Mesothelial cell of epicardium (in vitro differentiated cells): ENCODE measurements at regions not wholly inside any gene's neighbourhood (a gene's known extent, or its start where the extent isn't known, plus 50 kb on each side); places are given as distances from the start of the nearest gene placed in this dataset.

ENCODE experiments used
- DNase-seq, 2 experiments: peaks; one replicate each; pipeline ENCODE4 v3.0.0; 2021; ENCODE audit warnings: low spot score in 2 of 2; ENCODE audit not compliant: unreplicated experiment in 2 of 2
- H3K27ac Mint-ChIP-seq: 2 replicates; pipeline ENCODE4 v1.8.0; 2021; ENCODE audit warnings: mixed read lengths
- H3K27me3 Mint-ChIP-seq: 2 replicates; pipeline ENCODE4 v1.8.0; 2021; ENCODE audit warnings: low read depth, mixed read lengths
- H3K36me3 Mint-ChIP-seq: 2 replicates; pipeline ENCODE4 v1.8.0; 2021; ENCODE audit warnings: mixed read lengths
- H3K4me1 Mint-ChIP-seq: 2 replicates; pipeline ENCODE4 v1.8.0; 2021; ENCODE audit warnings: mixed read lengths
- H3K4me3 Mint-ChIP-seq: 2 replicates; pipeline ENCODE4 v1.8.0; 2021; ENCODE audit warnings: mild to moderate bottlenecking, moderate library complexity, mixed read lengths
- H3K9me3 Mint-ChIP-seq: 2 replicates; pipeline ENCODE4 v1.8.0; 2021; ENCODE audit warnings: mixed read lengths
- TF ChIP-seq, protein P1 (sequence below): fragments of 200-600 bp; sonication (generic); IDR thresholded peaks from one replicate; pipeline ENCODE4 v1.5.0; 2021; ENCODE audit warnings: antibody characterized with exemption; ENCODE audit not compliant: unreplicated experiment

GRCh38 chr2:192328297-192328696 lies 133.6 kb upstream of the TMEFF2 start:
- TF ChIP-seq, protein P1, sequence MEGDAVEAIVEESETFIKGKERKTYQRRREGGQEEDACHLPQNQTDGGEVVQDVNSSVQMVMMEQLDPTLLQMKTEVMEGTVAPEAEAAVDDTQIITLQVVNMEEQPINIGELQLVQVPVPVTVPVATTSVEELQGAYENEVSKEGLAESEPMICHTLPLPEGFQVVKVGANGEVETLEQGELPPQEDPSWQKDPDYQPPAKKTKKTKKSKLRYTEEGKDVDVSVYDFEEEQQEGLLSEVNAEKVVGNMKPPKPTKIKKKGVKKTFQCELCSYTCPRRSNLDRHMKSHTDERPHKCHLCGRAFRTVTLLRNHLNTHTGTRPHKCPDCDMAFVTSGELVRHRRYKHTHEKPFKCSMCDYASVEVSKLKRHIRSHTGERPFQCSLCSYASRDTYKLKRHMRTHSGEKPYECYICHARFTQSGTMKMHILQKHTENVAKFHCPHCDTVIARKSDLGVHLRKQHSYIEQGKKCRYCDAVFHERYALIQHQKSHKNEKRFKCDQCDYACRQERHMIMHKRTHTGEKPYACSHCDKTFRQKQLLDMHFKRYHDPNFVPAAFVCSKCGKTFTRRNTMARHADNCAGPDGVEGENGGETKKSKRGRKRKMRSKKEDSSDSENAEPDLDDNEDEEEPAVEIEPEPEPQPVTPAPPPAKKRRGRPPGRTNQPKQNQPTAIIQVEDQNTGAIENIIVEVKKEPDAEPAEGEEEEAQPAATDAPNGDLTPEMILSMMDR = no peak
- H3K4me3 Mint-ChIP-seq = no peak overlapping the region
- no peak overlapping the region for H3K27ac Mint-ChIP-seq
- no peaks in the 10 kb centered on the region for H3K36me3 Mint-ChIP-seq
- H3K9me3 Mint-ChIP-seq = no peaks in the 10 kb centered on the region
- no peaks in the 10 kb centered on the region for H3K4me1 Mint-ChIP-seq
- H3K27me3 Mint-ChIP-seq = peaks cover 20% of the 10 kb centered on the region
- DNase-seq = no peak

DNA sequence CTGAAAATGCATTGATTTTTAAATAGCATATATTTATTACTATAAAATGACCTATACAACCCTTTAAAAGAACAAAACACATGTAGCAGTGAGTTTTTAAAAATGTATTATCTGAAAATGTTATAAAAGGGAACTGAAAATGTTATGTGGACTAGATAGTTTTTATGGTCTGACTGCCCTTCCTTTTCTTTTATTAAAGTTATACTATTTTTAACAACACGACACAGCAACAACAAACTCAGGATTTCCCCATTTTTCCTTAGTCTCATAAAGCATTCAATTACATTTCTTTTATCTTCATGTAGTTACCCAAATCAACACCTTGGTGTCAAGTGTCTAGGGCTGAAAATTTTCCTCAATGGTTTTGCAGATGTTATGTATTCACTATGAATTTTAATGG lies 132.8 kb upstream of the TMEFF2 start:
- H3K4me1 Mint-ChIP-seq = no peaks in the 10 kb centered on the region
- no peak overlapping the region for H3K4me3 Mint-ChIP-seq
- no peak for DNase-seq
- TF ChIP-seq, protein P1 = no peak
- H3K27me3 Mint-ChIP-seq = peaks cover 16% of the 10 kb centered on the region
- no peak overlapping the region for H3K27ac Mint-ChIP-seq
- no peaks in the 10 kb centered on the region for H3K36me3 Mint-ChIP-seq
- H3K9me3 Mint-ChIP-seq = no peaks in the 10 kb centered on the region

DNA sequence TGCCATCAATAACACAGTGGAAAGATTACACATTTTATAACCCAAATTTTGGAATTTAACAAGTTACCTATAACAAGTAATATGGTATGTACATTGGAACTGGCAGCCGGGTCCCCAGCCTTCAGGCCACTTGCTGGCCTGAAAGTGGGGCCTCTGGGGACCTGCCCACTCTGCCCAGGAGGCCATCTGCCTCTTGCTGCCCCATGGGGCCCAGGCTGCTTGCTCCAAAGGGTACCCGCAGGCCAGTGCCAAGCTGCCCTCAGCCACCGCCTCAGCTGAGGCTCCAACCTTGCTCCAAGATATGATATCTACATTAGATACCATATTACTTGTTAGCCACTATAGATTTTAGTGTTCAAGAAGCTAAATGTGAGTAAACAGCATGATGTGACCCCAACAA lies 120.8 kb upstream of the TMEFF2 start:
- peaks cover 6% of the 10 kb centered on the region for H3K9me3 Mint-ChIP-seq
- TF ChIP-seq, protein P1 = no peak
- no peak overlapping the region for H3K4me3 Mint-ChIP-seq
- no peak for DNase-seq
- no peaks in the 10 kb centered on the region for H3K36me3 Mint-ChIP-seq
- H3K4me1 Mint-ChIP-seq = no peaks in the 10 kb centered on the region
- H3K27ac Mint-ChIP-seq = no peak overlapping the region
- no peaks in the 10 kb centered on the region for H3K27me3 Mint-ChIP-seq

DNA sequence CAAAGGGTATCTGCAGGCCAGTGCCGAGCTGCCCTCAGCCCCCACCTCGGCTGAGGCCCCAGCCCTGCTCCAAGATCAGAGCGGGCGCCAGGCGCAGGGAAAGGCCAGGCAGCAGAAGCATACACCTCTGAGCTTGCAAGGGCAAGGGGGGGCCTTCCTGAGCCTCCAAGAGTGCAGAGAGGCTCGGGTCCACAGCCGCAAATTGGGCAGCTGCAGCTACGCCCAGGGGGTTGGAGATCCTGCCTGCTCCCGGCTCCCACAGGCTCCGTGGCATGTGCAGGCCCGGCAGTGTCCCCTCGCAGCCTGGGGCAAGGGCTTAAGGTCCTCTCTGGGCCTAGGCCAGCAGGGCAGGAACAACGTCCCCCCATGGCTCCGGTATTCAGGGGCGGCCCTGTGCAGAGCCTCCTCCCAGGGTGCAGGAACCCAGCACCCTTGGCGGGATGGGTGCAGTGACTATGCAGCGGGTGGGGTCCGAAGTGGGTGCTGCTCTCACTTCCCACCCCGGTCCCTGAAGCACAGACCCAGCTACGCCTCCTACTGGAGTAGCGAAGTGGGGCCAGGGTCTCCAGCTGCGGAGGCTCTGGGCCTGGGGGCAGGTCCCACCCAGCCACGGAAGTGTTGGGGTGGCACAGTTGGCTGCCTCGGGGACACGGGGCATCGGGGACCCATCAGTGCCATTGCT lies 120.2 kb upstream of the TMEFF2 start:
- DNase-seq = no peak
- no peaks in the 10 kb centered on the region for H3K4me1 Mint-ChIP-seq
- H3K36me3 Mint-ChIP-seq = no peaks in the 10 kb centered on the region
- peaks cover 6% of the 10 kb centered on the region for H3K9me3 Mint-ChIP-seq
- no peaks in the 10 kb centered on the region for H3K27me3 Mint-ChIP-seq
- H3K27ac Mint-ChIP-seq = no peak overlapping the region
- no peak overlapping the region for H3K4me3 Mint-ChIP-seq
- TF ChIP-seq, protein P1 = no peak

GRCh38 chr2:192313773-192314172 lies 119.0 kb upstream of the TMEFF2 start:
- TF ChIP-seq, protein P1 = no peak
- H3K4me1 Mint-ChIP-seq = no peaks in the 10 kb centered on the region
- no peaks in the 10 kb centered on the region for H3K27me3 Mint-ChIP-seq
- H3K9me3 Mint-ChIP-seq = peaks cover 6% of the 10 kb centered on the region
- no peak for DNase-seq
- H3K27ac Mint-ChIP-seq = no peak overlapping the region
- no peaks in the 10 kb centered on the region for H3K36me3 Mint-ChIP-seq
- no peak overlapping the region for H3K4me3 Mint-ChIP-seq
